Thoracic aorta (tissue), 2 donors: ENCODE measurements at regions not wholly inside any gene's neighbourhood (a gene's known extent, or its start where the extent isn't known, plus 50 kb on each side); places are given as distances from the start of the nearest gene placed in this dataset.

Experiments used
- ATAC-seq: fragments of 150-250 bp; one replicate; pipeline ENCODE4 v1.8.0; 2017; ENCODE audit warnings: low read depth; ENCODE audit not compliant: insufficient number of reproducible peaks, low FRiP score
- DNase-seq: peaks from one replicate; pipeline ENCODE4 v3.0.0-alpha.2; 2020; ENCODE audit warnings: low spot score
- H3K27ac ChIP-seq, 2 donors: fragments of 200-600 bp; sonication (generic); 1 replicate in 1 of 2; 2 replicates in 1 of 2; pipeline ENCODE4 v1.5.1; 2016; ENCODE audit warnings: mild to moderate bottlenecking in 2 of 2, moderate library complexity in 2 of 2
- H3K27me3 ChIP-seq: fragments of 200-600 bp; sonication (generic); replicated peaks from 2 replicates; pipeline ENCODE4 v1.6.0; 2016; ENCODE audit warnings: mild to moderate bottlenecking; ENCODE audit not compliant: insufficient read depth
- H3K36me3 ChIP-seq: fragments of 200-600 bp; sonication (generic); one replicate; pipeline ENCODE4 v1.5.1; 2016
- H3K4me1 ChIP-seq, 2 donors: fragments of 200-600 bp; sonication (generic); 1 replicate in 1 of 2; 2 replicates in 1 of 2; pipeline versions ENCODE4 v1.5.1 to v1.6.0; 2016; ENCODE audit warnings: low read depth in 2 of 2, mild to moderate bottlenecking in 1 of 2; ENCODE audit not compliant: control insufficient read depth in 1 of 2
- H3K4me3 ChIP-seq: fragments of 200-600 bp; sonication (generic); 2 replicates; pipeline ENCODE4 v1.5.1; 2016; ENCODE audit warnings: mild to moderate bottlenecking
- H3K9me3 ChIP-seq: fragments of 200-600 bp; sonication (generic); 2 replicates; pipeline ENCODE4 v1.5.1; 2016
- TF ChIP-seq, protein P1 (sequence below): fragments of 200-600 bp; sonication (generic); IDR thresholded peaks from one replicate; pipeline ENCODE4 v1.5.1; 2019; ENCODE audit warnings: antibody characterized with exemption

- Histone ChIP-seq H3K9me3 (no peaks in the 10 kb centered on the region), H3K4me3 (no peak overlapping the region), H3K27ac (no peak overlapping the region), H3K36me3 (no peaks in the 10 kb centered on the region), H3K4me1 (no peaks in the 10 kb centered on the region), H3K27me3 (no peaks in the 10 kb centered on the region)
- ATAC-seq: no peak
- DNase-seq: no peak
- TF ChIP-seq, protein P1, sequence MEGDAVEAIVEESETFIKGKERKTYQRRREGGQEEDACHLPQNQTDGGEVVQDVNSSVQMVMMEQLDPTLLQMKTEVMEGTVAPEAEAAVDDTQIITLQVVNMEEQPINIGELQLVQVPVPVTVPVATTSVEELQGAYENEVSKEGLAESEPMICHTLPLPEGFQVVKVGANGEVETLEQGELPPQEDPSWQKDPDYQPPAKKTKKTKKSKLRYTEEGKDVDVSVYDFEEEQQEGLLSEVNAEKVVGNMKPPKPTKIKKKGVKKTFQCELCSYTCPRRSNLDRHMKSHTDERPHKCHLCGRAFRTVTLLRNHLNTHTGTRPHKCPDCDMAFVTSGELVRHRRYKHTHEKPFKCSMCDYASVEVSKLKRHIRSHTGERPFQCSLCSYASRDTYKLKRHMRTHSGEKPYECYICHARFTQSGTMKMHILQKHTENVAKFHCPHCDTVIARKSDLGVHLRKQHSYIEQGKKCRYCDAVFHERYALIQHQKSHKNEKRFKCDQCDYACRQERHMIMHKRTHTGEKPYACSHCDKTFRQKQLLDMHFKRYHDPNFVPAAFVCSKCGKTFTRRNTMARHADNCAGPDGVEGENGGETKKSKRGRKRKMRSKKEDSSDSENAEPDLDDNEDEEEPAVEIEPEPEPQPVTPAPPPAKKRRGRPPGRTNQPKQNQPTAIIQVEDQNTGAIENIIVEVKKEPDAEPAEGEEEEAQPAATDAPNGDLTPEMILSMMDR: no peak
Observed at GRCh38 chr15:57862761-57863160, 156.2 kb downstream of the POLR2M start.

GRCh38 chr15:57865294-57865693 lies 158.8 kb downstream of the POLR2M start:
- ATAC-seq: no peak
- H3K27me3 ChIP-seq: no peaks in the 10 kb centered on the region

GRCh38 chr15:57866149-57866736 lies 159.7 kb downstream of the POLR2M start:
- TF ChIP-seq, protein P1: peak; percentile 49
- no peaks in the 10 kb centered on the region for H3K9me3 ChIP-seq
- no peak overlapping the region for H3K27ac ChIP-seq
- no peaks in the 10 kb centered on the region for H3K4me1 ChIP-seq
- H3K4me3 ChIP-seq: no peak overlapping the region
- no peaks in the 10 kb centered on the region for H3K36me3 ChIP-seq
- no peak for DNase-seq
- no peak for ATAC-seq
- H3K27me3 ChIP-seq: no peaks in the 10 kb centered on the region

More at GRCh38 chr15:57865294-57865693, 158.8 kb downstream of the POLR2M start:
- no peaks in the 10 kb centered on the region for H3K4me1 ChIP-seq
- TF ChIP-seq, protein P1: peak; percentile 33
- no peak for DNase-seq
- H3K9me3 ChIP-seq: no peaks in the 10 kb centered on the region
- H3K27ac ChIP-seq: no peak overlapping the region
- no peak overlapping the region for H3K4me3 ChIP-seq
- no peaks in the 10 kb centered on the region for H3K36me3 ChIP-seq

DNA sequence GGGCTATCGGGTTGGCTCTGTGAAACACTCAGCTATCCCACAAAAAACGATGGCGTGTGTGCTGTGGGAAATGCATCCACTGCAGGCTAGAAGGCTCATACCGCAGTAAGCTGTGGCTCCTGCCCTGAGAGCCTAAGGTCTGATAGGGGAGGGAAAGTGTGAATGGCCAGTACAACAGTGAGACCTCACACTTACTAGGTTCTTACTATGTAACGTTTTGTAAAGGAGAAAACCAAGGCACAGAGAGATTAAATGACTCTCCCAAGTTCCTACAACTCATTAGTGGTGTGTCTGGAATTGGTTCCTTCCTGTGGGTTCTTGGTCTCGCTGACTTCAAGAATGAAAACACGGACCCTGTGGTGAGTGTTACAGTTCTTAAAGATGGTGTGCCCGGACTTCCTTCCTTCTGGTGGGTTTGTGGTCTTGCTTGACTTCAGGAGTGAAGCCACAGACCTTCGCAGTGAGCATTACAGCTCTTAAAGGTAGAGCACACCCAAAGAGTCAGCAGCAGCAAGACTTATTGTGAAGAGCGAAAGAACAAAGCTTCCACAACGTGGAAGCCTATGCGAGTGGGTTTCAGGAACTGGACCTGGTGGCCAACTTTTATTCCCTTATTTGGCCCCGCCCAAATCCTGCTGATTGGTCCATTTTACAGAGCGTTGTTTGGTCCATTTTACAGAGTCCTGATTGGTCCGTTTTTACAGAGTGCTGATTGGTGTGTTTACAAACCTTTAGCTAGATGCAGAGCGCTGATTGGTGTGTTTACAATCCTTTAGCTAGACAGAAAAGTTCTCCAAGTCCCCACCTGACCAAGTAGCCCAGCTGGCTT lies 161.7 kb downstream of the POLR2M start:
- ATAC-seq: no peak
- Histone ChIP-seq H3K27me3 (no peaks in the 10 kb centered on the region), H3K4me1 (no peaks in the 10 kb centered on the region), H3K27ac (no peak overlapping the region), H3K36me3 (no peaks in the 10 kb centered on the region), H3K4me3 (no peak overlapping the region), H3K9me3 (no peaks in the 10 kb centered on the region)
- DNase-seq: no peak
- TF ChIP-seq, protein P1: no peak

GRCh38 chr15:57870667-57871066 lies 164.2 kb downstream of the POLR2M start:
- TF ChIP-seq, protein P1: no peak
- Histone ChIP-seq H3K27ac (no peak overlapping the region), H3K9me3 (peaks cover 5% of the 10 kb centered on the region), H3K36me3 (no peaks in the 10 kb centered on the region), H3K4me1 (no peaks in the 10 kb centered on the region), H3K4me3 (no peak overlapping the region), H3K27me3 (no peaks in the 10 kb centered on the region)
- ATAC-seq: no peak
- DNase-seq: no peak
